ENCODE measurements at regions not wholly inside any gene's neighbourhood (a gene's known extent, or its start where the extent isn't known, plus 50 kb on each side); places are given as distances from the start of the nearest gene placed in this dataset.
"Not testable (repeated sequence)": the region's sequence is repeated elsewhere in the genome, so short reads cannot be mapped to it uniquely, and the experiment has no call there.

DNA sequence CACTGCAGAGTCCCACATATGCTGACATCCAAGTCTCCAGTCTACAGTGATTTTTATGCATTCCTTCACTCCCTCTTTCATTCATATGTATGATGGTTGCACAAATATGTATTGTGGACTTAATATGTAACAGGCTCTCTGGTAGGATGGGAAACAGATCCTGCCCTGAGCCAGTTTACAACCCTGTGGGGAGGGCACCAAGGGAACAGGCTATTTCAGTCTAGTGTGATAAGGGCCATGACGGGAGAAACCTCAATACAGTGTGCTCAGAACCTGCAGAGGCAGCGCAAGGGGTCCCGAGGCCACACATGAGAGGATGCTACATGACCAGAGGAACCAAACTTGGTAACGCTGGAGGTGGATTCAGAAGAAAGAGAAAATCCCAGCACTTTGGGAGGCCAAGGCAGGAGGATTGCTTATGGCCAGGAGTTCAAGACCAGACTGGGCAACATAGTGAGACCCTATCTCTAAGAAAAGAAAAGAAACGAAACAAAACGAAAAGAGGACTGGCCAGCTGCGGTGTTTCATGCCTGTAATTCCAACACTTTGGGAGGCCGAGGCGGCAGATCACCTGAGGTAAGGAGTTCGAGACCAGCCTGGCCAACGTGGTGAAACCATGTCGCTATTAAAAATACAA is 249.8 kb upstream of the JARID2 start:
- DNase-seq (ENCODE audit: low spot score) = no peak

- DNase-seq (ENCODE audit: low spot score) = no peak
Observed at GRCh38 chr6:14996892-14997291, 249.0 kb upstream of the JARID2 start.

- no peak for DNase-seq (ENCODE audit: low spot score)
Observed at GRCh38 chr6:14997507-14997906, 248.4 kb upstream of the JARID2 start.

GRCh38 chr6:14999106-14999505 is 246.8 kb upstream of the JARID2 start:
- no peak for DNase-seq (ENCODE audit: low spot score)

DNA sequence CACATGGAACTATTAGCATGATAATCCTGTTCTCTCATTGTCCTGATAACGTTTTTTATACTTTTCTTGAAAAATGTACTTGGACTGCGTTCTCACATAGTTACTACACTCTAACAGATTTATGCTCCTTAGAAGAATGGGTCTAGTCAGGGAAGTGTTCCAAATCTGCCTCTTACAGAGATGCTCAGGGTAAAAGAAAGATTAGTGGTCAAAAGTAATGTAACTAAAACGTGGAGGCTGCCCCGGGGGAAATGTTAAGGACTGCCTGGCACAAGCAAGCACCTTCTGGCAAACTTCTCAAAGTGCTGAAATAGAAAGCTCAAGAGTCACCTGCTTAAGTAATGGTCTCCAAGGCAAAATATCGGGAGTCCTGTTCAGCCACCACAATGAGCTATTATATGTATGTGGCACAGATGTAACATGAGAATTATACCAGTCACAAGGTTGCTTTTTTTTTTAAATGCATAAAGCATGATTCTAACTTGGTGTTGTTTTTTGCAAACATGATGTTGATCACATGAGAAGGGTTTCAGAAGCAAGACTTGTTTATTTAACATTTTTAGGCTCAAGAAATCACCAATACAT is 244.5 kb upstream of the JARID2 start:
- DNase-seq (ENCODE audit: low spot score) = no peak

GRCh38 chr6:15008269-15008668 is 237.6 kb upstream of the JARID2 start:
- no peak for DNase-seq (ENCODE audit: low spot score)

DNA sequence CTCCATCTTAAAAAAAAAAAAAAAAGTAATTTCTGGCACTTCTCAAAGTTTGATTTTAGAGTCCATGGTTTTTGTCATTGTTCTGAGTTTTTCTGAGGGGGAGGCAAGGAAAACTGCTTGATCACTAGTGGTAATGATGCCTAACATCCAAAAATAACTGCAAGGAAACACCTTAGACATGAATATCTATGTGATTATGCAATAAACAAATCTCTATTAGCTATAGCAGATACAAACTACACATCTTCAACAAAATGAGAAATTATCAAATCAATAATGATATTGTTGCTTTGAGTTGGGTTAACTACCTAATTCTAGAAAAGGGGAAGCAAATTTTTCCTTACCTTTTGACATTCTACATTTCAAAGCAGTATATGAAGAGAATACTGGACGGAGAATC is 230.9 kb upstream of the JARID2 start:
- DNase-seq (ENCODE audit: low spot score) = no peak

- no peak for DNase-seq (ENCODE audit: low spot score)
Observed at GRCh38 chr6:15016813-15017212, 229.1 kb upstream of the JARID2 start.

GRCh38 chr6:15017261-15017660 is 228.6 kb upstream of the JARID2 start:
- peak; percentile 48 for DNase-seq (ENCODE audit: low spot score)

DNA sequence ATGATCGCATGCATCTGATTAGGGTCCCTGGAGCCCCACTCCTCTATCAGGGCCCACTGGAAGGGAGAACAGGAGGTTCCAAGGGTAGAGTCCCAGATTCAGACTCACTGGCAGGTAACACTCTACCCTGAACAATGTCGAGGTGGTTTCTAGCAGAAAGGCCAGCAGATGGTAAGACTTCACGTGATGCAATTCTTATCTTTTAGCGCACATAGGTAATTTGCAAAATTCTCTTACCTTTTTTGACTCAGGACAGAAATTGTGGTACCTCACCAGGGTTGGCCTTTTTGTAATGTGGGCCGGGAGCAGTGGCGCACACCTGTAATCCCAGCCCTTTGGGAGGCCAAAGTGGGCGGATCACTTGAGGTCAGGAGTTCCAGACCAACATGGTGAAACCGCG is 228.1 kb upstream of the JARID2 start:
- no peak for DNase-seq (ENCODE audit: low spot score)

- DNase-seq (ENCODE audit: low spot score) = no peak
Observed at GRCh38 chr6:15020119-15020770, 225.6 kb upstream of the JARID2 start.

- no peak for DNase-seq (ENCODE audit: low spot score)
Observed at GRCh38 chr6:15021074-15021473, 224.8 kb upstream of the JARID2 start.

GRCh38 chr6:15023018-15023417 is 222.9 kb upstream of the JARID2 start:
- DNase-seq (ENCODE audit: low spot score) = not testable (repeated sequence)

DNA sequence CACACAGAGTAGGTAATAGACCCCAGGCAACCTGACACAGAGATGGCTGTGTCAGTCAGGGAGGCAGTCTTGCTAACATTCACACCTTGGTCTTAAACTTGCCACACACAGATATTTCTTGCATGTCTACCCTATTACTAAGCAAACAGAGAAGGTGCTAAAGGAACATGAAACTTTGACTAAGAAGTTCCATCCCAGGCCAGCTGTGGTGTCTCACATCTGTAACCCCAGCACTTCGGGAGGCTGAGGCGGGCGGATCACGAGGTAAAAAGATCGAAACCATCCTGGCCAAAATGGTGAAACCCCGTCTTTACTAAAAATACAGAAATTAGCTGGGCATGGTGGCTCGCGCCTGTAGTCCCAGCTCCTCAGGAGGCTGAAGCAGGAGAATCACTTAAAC is 222.4 kb upstream of the JARID2 start:
- DNase-seq (ENCODE audit: low spot score) = no peak

- no peak for DNase-seq (ENCODE audit: low spot score)
Observed at GRCh38 chr6:15025446-15025845, 220.4 kb upstream of the JARID2 start.

DNA sequence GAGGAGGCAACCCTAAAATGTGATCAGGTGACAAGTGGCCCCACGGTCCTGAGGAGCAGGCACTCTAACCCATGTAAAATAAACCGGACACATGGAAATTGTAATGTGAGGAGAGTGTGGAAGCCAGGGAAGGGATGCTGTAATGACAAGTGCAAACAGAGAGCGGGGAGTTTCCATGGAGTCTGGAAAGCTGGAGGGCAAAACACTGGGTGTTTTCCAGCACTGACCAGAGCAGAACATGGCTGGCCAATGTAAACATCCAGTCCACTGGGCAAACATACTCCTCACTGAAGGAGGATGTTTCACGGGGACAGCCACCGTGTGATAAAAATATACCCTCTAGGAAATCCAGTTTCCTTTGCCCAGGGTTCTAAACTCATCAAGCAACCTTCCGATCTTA is 219.0 kb upstream of the JARID2 start:
- DNase-seq (ENCODE audit: low spot score) = no peak

GRCh38 chr6:15027472-15027871 is 218.4 kb upstream of the JARID2 start:
- DNase-seq (ENCODE audit: low spot score) = no peak

DNA sequence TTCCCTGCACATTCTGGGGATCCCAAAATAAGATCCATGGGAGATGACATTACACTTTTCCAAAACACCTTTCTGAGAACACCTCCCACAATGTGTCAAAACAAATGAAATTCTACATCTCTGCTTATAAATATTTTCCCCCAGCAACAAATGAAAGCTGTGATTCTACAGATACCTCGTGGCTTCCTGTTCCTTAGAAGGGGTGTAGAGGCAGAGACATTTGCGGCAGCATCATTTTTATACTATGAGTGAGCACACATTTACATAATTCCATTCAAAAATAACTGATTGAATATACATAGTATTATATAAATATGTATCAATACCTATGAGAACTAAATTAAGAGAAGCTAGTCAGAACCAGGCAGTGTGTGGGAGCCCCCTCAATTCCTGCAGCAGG is 213.9 kb upstream of the JARID2 start:
- DNase-seq (ENCODE audit: low spot score) = no peak

- no peak for DNase-seq (ENCODE audit: low spot score)
Observed at GRCh38 chr6:15033850-15034203, 212.0 kb upstream of the JARID2 start.

DNA sequence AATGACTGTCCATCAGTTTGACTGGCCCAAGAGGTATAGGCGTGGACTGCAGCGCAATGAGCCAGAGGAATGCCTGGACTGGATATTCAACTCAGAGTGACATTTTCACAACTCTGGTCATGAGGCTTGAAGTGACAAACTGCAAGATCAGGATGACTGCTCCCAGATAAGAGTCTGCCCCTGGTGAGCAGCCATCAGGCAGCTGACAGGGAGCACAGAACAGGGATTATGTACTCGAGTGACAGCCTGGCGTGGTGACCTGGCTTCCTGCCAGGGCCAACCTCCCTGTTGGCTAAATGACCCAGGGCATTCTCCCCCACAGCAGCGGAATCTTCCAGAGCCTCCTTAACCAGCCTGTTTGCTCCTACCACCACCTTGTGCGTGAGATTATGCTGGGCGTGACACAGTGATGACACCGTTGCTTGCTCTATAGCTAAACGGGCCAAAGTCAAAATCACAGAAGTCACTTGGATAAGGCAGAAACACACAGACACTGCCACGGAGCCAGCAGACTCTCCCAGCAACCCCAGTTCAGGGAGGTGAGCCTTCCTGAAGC is 209.1 kb upstream of the JARID2 start:
- DNase-seq (ENCODE audit: low spot score) = peak; percentile 14

DNA sequence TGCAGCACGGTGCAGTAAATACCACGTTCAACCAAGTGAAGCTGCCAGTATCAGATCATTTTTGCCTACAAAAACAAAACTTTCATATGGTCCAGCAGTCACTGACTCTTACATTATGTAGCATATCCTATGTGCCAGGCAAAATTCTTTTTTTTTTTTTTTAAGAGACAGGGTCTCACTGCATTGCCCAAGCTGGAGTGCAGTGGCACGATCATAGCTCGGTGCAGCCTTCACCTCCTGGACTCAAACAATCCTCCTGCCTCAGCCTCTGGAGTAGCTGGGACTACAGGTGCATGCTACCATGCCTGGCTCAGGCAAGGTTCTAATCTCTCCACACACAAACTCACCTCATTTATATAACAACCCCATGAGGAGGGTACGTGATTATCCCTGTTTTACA is 208.6 kb upstream of the JARID2 start:
- no peak for DNase-seq (ENCODE audit: low spot score)

DNA sequence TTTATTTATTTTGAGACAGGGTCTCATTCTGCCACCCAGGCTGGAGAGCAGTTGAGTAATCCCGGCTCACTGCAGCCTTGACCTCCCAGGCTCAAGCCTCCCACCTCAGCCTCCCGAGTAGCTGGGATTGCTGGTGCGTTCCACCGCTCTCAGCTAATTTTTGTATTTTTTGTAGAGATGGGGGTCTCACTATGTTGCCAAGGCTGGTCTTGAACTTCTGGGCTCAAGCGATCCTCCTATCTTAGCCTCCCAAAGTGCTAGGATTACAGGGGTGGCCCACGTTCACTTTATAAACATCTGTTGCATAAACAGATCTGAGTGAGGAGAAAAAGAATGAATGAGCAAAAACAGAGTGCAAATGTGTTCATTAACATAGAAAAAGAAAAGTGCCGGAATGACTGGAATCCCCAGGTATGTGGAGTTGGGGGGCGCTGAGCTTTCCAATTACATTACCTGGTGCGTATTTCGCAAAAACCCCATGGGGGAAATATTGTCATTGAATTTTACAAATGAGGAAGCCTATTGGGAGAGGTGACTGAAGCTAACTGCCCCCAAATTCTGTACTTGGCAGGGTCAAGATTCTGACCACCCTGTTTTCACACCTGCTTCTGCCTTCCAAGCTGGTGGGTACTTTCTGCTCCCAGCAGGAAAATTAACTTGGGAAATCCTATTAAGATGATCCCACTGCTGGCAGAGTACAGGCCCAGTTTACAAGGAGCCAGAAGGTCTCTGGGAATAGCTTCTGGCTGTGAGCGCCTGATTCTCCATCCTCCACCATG is 207.7 kb upstream of the JARID2 start:
- no peak for DNase-seq (ENCODE audit: low spot score)
